Liver (tissue), 3 donors: ENCODE measurements at regions not wholly inside any gene's neighbourhood (a gene's known extent, or its start where the extent isn't known, plus 50 kb on each side); places are given as distances from the start of the nearest gene placed in this dataset.

Experiments
- ATF3 ChIP-seq: IDR thresholded peaks from 2 replicates; pipeline ENCODE4 v1.6.1; 2016; ENCODE audit warnings: antibody characterized with exemption
- CTCF ChIP-seq: fragments of 150-350 bp; IDR thresholded peaks from 2 replicates; pipeline ENCODE4 v1.5.1; 2017; ENCODE audit warnings: improper control_type of control experiment, low read depth, low read length; ENCODE audit not compliant: missing input control
- EGR1 ChIP-seq, 2 donors: IDR thresholded peaks; 2 replicates each; pipeline ENCODE4 v1.6.1; 2016 to 2018; ENCODE audit warnings: antibody characterized with exemption in 2 of 2, low read depth in 2 of 2
- FOXA1 ChIP-seq: IDR thresholded peaks from 2 replicates; pipeline ENCODE4 v1.6.1; 2016; ENCODE audit warnings: antibody characterized with exemption
- GABPA ChIP-seq, 2 donors: IDR thresholded peaks in 1 of 2; conservative IDR thresholded peaks in 1 of 2; 2 replicates each; pipeline ENCODE4 v1.6.1; 2016; ENCODE audit warnings: antibody characterized with exemption in 2 of 2, mild to moderate bottlenecking in 1 of 2, moderate library complexity in 1 of 2
- MAX ChIP-seq: IDR thresholded peaks from 2 replicates; pipeline ENCODE4 v1.6.1; 2016; ENCODE audit warnings: antibody characterized with exemption
- RAD21 ChIP-seq, 2 donors: IDR thresholded peaks; 2 replicates each; pipeline ENCODE4 v1.6.1; 2016; ENCODE audit warnings: antibody characterized with exemption in 2 of 2, mild to moderate bottlenecking in 2 of 2
- REST ChIP-seq: IDR thresholded peaks from 2 replicates; pipeline ENCODE4 v1.6.1; 2016; ENCODE audit warnings: antibody characterized with exemption, mild to moderate bottlenecking
- YY1 ChIP-seq: IDR thresholded peaks from 2 replicates; pipeline ENCODE4 v1.6.1; 2016; ENCODE audit warnings: antibody characterized with exemption, mild to moderate bottlenecking
- ZBTB33 ChIP-seq: IDR thresholded peaks from 2 replicates; pipeline ENCODE4 v1.6.1; 2016; ENCODE audit warnings: antibody characterized with exemption
- donor health status: healthy.
- donor health status: healthy.

- TF ChIP-seq REST, result no peak
- TF ChIP-seq ATF3, result no peak
- no peak for TF ChIP-seq RAD21 (IDR thresholded peaks at IDR 0.05)
- TF ChIP-seq CTCF, result no peak
- TF ChIP-seq MAX, result no peak
- TF ChIP-seq YY1, result no peak
- TF ChIP-seq ZBTB33, result no peak
- no peak for TF ChIP-seq FOXA1
- no peak for TF ChIP-seq EGR1 (IDR thresholded peaks at IDR 0.05; ENCODE audit: low read depth in 2 of 2)
- TF ChIP-seq GABPA (IDR thresholded peaks at IDR 0.05 in 1 of 2, conservative IDR thresholded peaks at IDR 0.05 in 1 of 2), result no peak
Measured at GRCh38 chr14:85079842-85080730, 449.9 kb upstream of the FLRT2 start.
